RWPE2 (cell line): ENCODE measurements at regions not wholly inside any gene's neighbourhood (a gene's known extent, or its start where the extent isn't known, plus 50 kb on each side); places are given as distances from the start of the nearest gene placed in this dataset.

Experiments used
- ATAC-seq: fragments of 200-7000 bp; cut with Tn5 transposase; 3 replicates; pipeline ENCODE4 v1.9.1; 2021; ENCODE audit warnings: low read depth
- DNase-seq: peaks from one replicate; pipeline ENCODE4 v3.0.0-alpha.2; 2020; ENCODE audit warnings: low spot score
- H3K27ac ChIP-seq: fragments of 450-650 bp; 2 replicates; pipeline ENCODE4 v1.5.1; 2017; ENCODE audit warnings: mild to moderate bottlenecking; ENCODE audit not compliant: poor library complexity, severe bottlenecking
- H3K27me3 ChIP-seq: fragments of 250-450 bp; sonication (Bioruptor Pico); 2 replicates; pipeline ENCODE4 v1.5.1; 2021; ENCODE audit warnings: mild to moderate bottlenecking, moderate library complexity; ENCODE audit not compliant: insufficient read depth, poor library complexity, severe bottlenecking
- H3K36me3 ChIP-seq: fragments of 250-450 bp; sonication (Bioruptor Pico); 2 replicates; pipeline ENCODE4 v1.5.1; 2020; ENCODE audit warnings: low read depth, mild to moderate bottlenecking, moderate library complexity
- H3K4me1 ChIP-seq: fragments of 250-450 bp; sonication (Bioruptor Pico); 2 replicates; pipeline ENCODE4 v1.5.1; 2021; ENCODE audit warnings: mild to moderate bottlenecking, moderate library complexity; ENCODE audit not compliant: insufficient read depth, poor library complexity, severe bottlenecking
- H3K4me3 ChIP-seq: fragments of 250-450 bp; sonication (Bioruptor Pico); 2 replicates; pipeline ENCODE4 v1.5.1; 2021; ENCODE audit warnings: mild to moderate bottlenecking, moderate library complexity; ENCODE audit not compliant: severe bottlenecking
- H3K9me3 ChIP-seq: fragments of 250-450 bp; sonication (Bioruptor Pico); 2 replicates; pipeline ENCODE4 v1.5.1; 2021; ENCODE audit warnings: mild to moderate bottlenecking, moderate library complexity; ENCODE audit not compliant: severe bottlenecking
- CTCF ChIP-seq: fragments of 450-650 bp; IDR thresholded peaks from one replicate; pipeline ENCODE4 v1.5.1; 2017; ENCODE audit warnings: mild to moderate bottlenecking, moderate library complexity; ENCODE audit not compliant: poor library complexity, severe bottlenecking

- DNase-seq, result no peak
- no peak for TF ChIP-seq CTCF
- Histone ChIP-seq H3K36me3 (no peaks in the 10 kb centered on the region), H3K9me3 (no peaks in the 10 kb centered on the region), H3K27ac (peak overlapping the region; percentile 84), H3K4me1 (peaks cover 44% of the 10 kb centered on the region), H3K27me3 (no peaks in the 10 kb centered on the region), H3K4me3 (no peak overlapping the region)
- no peak for ATAC-seq
These were observed 87.0 kb upstream of the KCNH7 start for GRCh38 chr2:162925595-162925994.

GRCh38 chr2:162919111-162919510, 80.5 kb upstream of the KCNH7 start:
- DNase-seq (no peak), ATAC-seq (no peak)
- Histone ChIP-seq H3K36me3 (no peaks in the 10 kb centered on the region), H3K4me1 (no peaks in the 10 kb centered on the region), H3K9me3 (no peaks in the 10 kb centered on the region), H3K27ac (no peak overlapping the region), H3K27me3 (no peaks in the 10 kb centered on the region), H3K4me3 (no peak overlapping the region)
- TF ChIP-seq CTCF, result no peak

- H3K27ac ChIP-seq, result no peak overlapping the region
- no peak for DNase-seq
These were observed 79.1 kb upstream of the KCNH7 start for GRCh38 chr2:162917626-162918025.

GRCh38 chr2:162916286-162916801, 77.8 kb upstream of the KCNH7 start:
- H3K27ac ChIP-seq, result no peak overlapping the region
- no peaks in the 10 kb centered on the region for H3K4me1 ChIP-seq
- H3K36me3 ChIP-seq, result no peaks in the 10 kb centered on the region
- no peaks in the 10 kb centered on the region for H3K9me3 ChIP-seq
- no peaks in the 10 kb centered on the region for H3K27me3 ChIP-seq
- no peak for DNase-seq
- no peak for TF ChIP-seq CTCF
- ATAC-seq, result no peak
- no peak overlapping the region for H3K4me3 ChIP-seq

More at GRCh38 chr2:162917626-162918025, 79.1 kb upstream of the KCNH7 start:
- Histone ChIP-seq H3K4me1 (no peaks in the 10 kb centered on the region), H3K4me3 (no peak overlapping the region), H3K9me3 (no peaks in the 10 kb centered on the region), H3K36me3 (no peaks in the 10 kb centered on the region), H3K27me3 (no peaks in the 10 kb centered on the region)
- TF ChIP-seq CTCF, result no peak
- no peak for ATAC-seq

GRCh38 chr2:162915858-162916257, 77.3 kb upstream of the KCNH7 start:
- H3K36me3 ChIP-seq, result no peaks in the 10 kb centered on the region

More at GRCh38 chr2:162915858-162916257, 77.3 kb upstream of the KCNH7 start:
- no peak overlapping the region for H3K4me3 ChIP-seq
- no peak for ATAC-seq
- no peak for TF ChIP-seq CTCF
- H3K9me3 ChIP-seq, result no peaks in the 10 kb centered on the region
- DNase-seq, result no peak
- no peak overlapping the region for H3K27ac ChIP-seq
- H3K4me1 ChIP-seq, result no peaks in the 10 kb centered on the region
- no peaks in the 10 kb centered on the region for H3K27me3 ChIP-seq
